Heart left ventricle (tissue), 16 donors: ENCODE measurements at regions not wholly inside any gene's neighbourhood (a gene's known extent, or its start where the extent isn't known, plus 50 kb on each side); places are given as distances from the start of the nearest gene placed in this dataset.

Experiments
- ATAC-seq, 4 donors: fragments of 200-7000 bp; cut with Tn5 transposase; one replicate each; pipeline ENCODE4 v1.9.1; 2020 to 2022; ENCODE audit warnings: moderate library complexity in 4 of 4, mild to moderate bottlenecking in 3 of 4, moderate number of reproducible peaks in 1 of 4
- DNase-seq, 5 donors: peaks; one replicate each; pipeline ENCODE4 v3.0.0-alpha.2; 2020
- H3K27ac ChIP-seq, 12 donors: fragments of 200-600 bp; sonication (generic) in 4 of 12; one replicate each; pipeline versions ENCODE4 v1.5.0 to v1.8.0; 2016 to 2022; ENCODE audit warnings: mild to moderate bottlenecking in 2 of 12
- H3K27me3 ChIP-seq, 9 donors: fragments of 200-600 bp; sonication (generic) in 2 of 9; one replicate each; pipeline versions ENCODE4 v1.5.1 to v1.8.0; 2016 to 2022; ENCODE audit warnings: mild to moderate bottlenecking in 3 of 9
- H3K36me3 ChIP-seq, 9 donors: fragments of 200-600 bp; sonication (generic) in 2 of 9; one replicate each; pipeline versions ENCODE4 v1.5.0 to v1.8.0; 2018 to 2022; ENCODE audit warnings: mild to moderate bottlenecking in 2 of 9
- H3K4me1 ChIP-seq, 12 donors: fragments of 200-600 bp; sonication (generic) in 4 of 12; one replicate each; pipeline versions ENCODE4 v1.5.0 to v1.8.0; 2016 to 2022; ENCODE audit warnings: mild to moderate bottlenecking in 3 of 12
- H3K4me3 ChIP-seq, 12 donors: fragments of 200-600 bp; sonication (generic) in 4 of 12; one replicate each; pipeline versions ENCODE4 v1.5.0 to v1.8.0; 2017 to 2022; ENCODE audit warnings: mild to moderate bottlenecking in 9 of 12, moderate library complexity in 4 of 12
- H3K9me3 ChIP-seq, 12 donors: fragments of 200-600 bp; sonication (generic) in 4 of 12; one replicate each; pipeline versions ENCODE4 v1.5.0 to v1.8.0; 2016 to 2022; ENCODE audit warnings: mild to moderate bottlenecking in 1 of 12
- CTCF ChIP-seq, 12 donors: fragments of 200-600 bp; sonication (generic) in 4 of 12; IDR thresholded peaks; one replicate each; pipeline versions ENCODE4 v1.5.0 to v1.8.0; 2018 to 2022; ENCODE audit warnings: antibody characterized with exemption in 12 of 12, mild to moderate bottlenecking in 5 of 12
- POLR2A ChIP-seq, 2 donors: fragments of 450-650 bp; IDR thresholded peaks; one replicate each; pipeline ENCODE4 v1.6.1; 2017; ENCODE audit warnings: antibody characterized with exemption in 2 of 2, mild to moderate bottlenecking in 2 of 2, moderate library complexity in 2 of 2
- WGBS, 4 donors: extraction: QIAGEN DNeasy Blood & Tissue Kit in 2 of 4; methylation state at CpG; one replicate each; pipeline versions ENCODE4 v1.1.5 to v1.1.7; 2013 to 2018; 5-methylcytosine and 5-hydroxymethylcytosine counted together
- intact Hi-C, 10 donors: fragments of 100-400 bp; cut with DNase I; formaldehyde crosslinking; loops; one replicate each; pipeline versions ENCODE4 v1.11.1 to v1.14.2; 2022
- donor health status: ischemic (EF 13 %, LVEDD 7.1; RV severe dilation, severe dysfunction).
- donor health status: healthy with polysubstance abuse.
- donor health status: DM: no; HTN: yes; CAD: no.
- donor health status: DM: no; HTN: no; CAD: no.
- donor health status: ischemic (EF 25% LVEDD 6.9; RV normal size, moderate dysfunction).
- donor health status: ischemic (EF 25% LVEDD 5.7; RV mildly dilated, moderate dysfunction).
- donor health status: healthy.
- donor health status: DM: yes; HTN: yes; CAD: no.
- donor health status: ischemic (EF 35%, LVEDD 5.7; RV mildly dilated, moderate dysfunction).
- donor health status: nonischemic (EF 11% LVEDD 7.7; RV severe dilation, severe dysfunction).
- donor health status: DM: yes; HTN: yes; CAD: no.
- donor health status: PGD.
- donor health status: ischemic (EF 29% LVEDD 5.4; RV normal size, mild dysfunction).
- donor health status: nonischemic (EF 23%, LVEDD 6.1; RV moderate dilation, normal function).

GRCh38 chr14:98748966-98749365, 523.0 kb downstream of the BCL11B start:
- no peaks in the 10 kb centered on the region for H3K36me3 ChIP-seq

GRCh38 chr14:98751110-98751509, 520.9 kb downstream of the BCL11B start:
- H3K27me3 ChIP-seq, result peaks cover 0 to 8% (median 0%) of the 10 kb centered on the region in 9 donors
- H3K36me3 ChIP-seq, result no peaks in the 10 kb centered on the region
- H3K9me3 ChIP-seq, result peaks cover 0 to 9% (median 2%) of the 10 kb centered on the region in 12 donors
- no peak for DNase-seq
- intact Hi-C loops, result no loop called here
- TF ChIP-seq POLR2A (IDR thresholded peaks at IDR 0.05) (no peak), CTCF (IDR thresholded peaks at IDR 0.05) (no peak)
- no peak overlapping the region for H3K4me3 ChIP-seq
- ATAC-seq, result no peak
- 80 to 87% (median 84%) methylated on average over 2 of the region's 2 CpGs for WGBS, 4 donors
- no peaks in the 10 kb centered on the region for H3K4me1 ChIP-seq
- H3K27ac ChIP-seq, result no peak overlapping the region

More at GRCh38 chr14:98748966-98749365, 523.0 kb downstream of the BCL11B start:
- no peaks in the 10 kb centered on the region for H3K4me1 ChIP-seq
- intact Hi-C loops, result no loop called here
- H3K27me3 ChIP-seq, result peaks cover 0 to 8% (median 0%) of the 10 kb centered on the region in 9 donors
- no peaks in the 10 kb centered on the region for H3K9me3 ChIP-seq
- TF ChIP-seq CTCF (IDR thresholded peaks at IDR 0.05) (no peak), POLR2A (IDR thresholded peaks at IDR 0.05) (no peak)
- no peak overlapping the region for H3K27ac ChIP-seq
- DNase-seq, result no peak
- no peak overlapping the region for H3K4me3 ChIP-seq
- no peak for ATAC-seq

GRCh38 chr14:98752660-98753059, 519.3 kb downstream of the BCL11B start:
- no peak overlapping the region for H3K27ac ChIP-seq
- H3K4me1 ChIP-seq, result no peaks in the 10 kb centered on the region
- H3K9me3 ChIP-seq, result peaks cover 0 to 9% (median 2%) of the 10 kb centered on the region in 12 donors
- H3K36me3 ChIP-seq, result no peaks in the 10 kb centered on the region
- H3K27me3 ChIP-seq, result peaks cover 0 to 8% (median 0%) of the 10 kb centered on the region in 9 donors
- ATAC-seq (no peak), DNase-seq (no peak)
- intact Hi-C loops, result no loop called here
- 79 to 93% (median 91%) methylated on average over 1 of the region's 1 CpG for WGBS, 4 donors
- TF ChIP-seq CTCF (IDR thresholded peaks at IDR 0.05), result no peak
- no peak for TF ChIP-seq POLR2A (IDR thresholded peaks at IDR 0.05)
- H3K4me3 ChIP-seq, result no peak overlapping the region

GRCh38 chr14:98754343-98755020, 517.5 kb downstream of the BCL11B start:
- DNase-seq, result no peak
- no peak for ATAC-seq
- Histone ChIP-seq H3K9me3 (peaks cover 0 to 9% (median 2%) of the 10 kb centered on the region in 12 donors), H3K27ac (no peak overlapping the region), H3K36me3 (no peaks in the 10 kb centered on the region), H3K27me3 (no peaks in the 10 kb centered on the region), H3K4me3 (no peak overlapping the region), H3K4me1 (no peaks in the 10 kb centered on the region)
- WGBS, 4 donors, result 51 to 73% (median 67%) methylated on average over 2 of the region's 2 CpGs
- intact Hi-C loops, result no loop called here
- no peak for TF ChIP-seq POLR2A (IDR thresholded peaks at IDR 0.05)
- no peak for TF ChIP-seq CTCF (IDR thresholded peaks at IDR 0.05)
